NCI-H2196 (cell line): ENCODE measurements at regions not wholly inside any gene's neighbourhood (a gene's known extent, or its start where the extent isn't known, plus 50 kb on each side); places are given as distances from the start of the nearest gene placed in this dataset.

ENCODE experiments used
- DNase-seq: peaks from one replicate; lab custom pipeline; 2025; ENCODE audit not compliant: unreplicated experiment; lab: John Stamatoyannopoulos, UW

- DNase-seq = no peak
These were observed 1199.1 kb downstream of the ADGRL3 start for GRCh38 chr4:62399242-62399641.

GRCh38 chr4:62398318-62398717 lies 1198.2 kb downstream of the ADGRL3 start:
- DNase-seq = no peak

- no peak for DNase-seq
These were observed 1194.6 kb downstream of the ADGRL3 start for GRCh38 chr4:62394766-62395165.

- DNase-seq = no peak
These were observed 1187.7 kb downstream of the ADGRL3 start for GRCh38 chr4:62387808-62388207.

GRCh38 chr4:62377700-62378099 lies 1177.6 kb downstream of the ADGRL3 start:
- DNase-seq = no peak

- no peak for DNase-seq
These were observed 1177.1 kb downstream of the ADGRL3 start for GRCh38 chr4:62377245-62377644.

GRCh38 chr4:62366939-62367338 lies 1166.8 kb downstream of the ADGRL3 start:
- no peak for DNase-seq

GRCh38 chr4:62360156-62360545 lies 1160.0 kb downstream of the ADGRL3 start:
- no peak for DNase-seq

- no peak for DNase-seq
These were observed 1159.5 kb downstream of the ADGRL3 start for GRCh38 chr4:62359441-62360155.

- no peak for DNase-seq
These were observed 1144.8 kb downstream of the ADGRL3 start for GRCh38 chr4:62344915-62345314.

- no peak for DNase-seq
These were observed 1144.3 kb downstream of the ADGRL3 start for GRCh38 chr4:62344474-62344873.

- no peak for DNase-seq
These were observed 1142.2 kb downstream of the ADGRL3 start for GRCh38 chr4:62342346-62342745.

GRCh38 chr4:62328526-62328925 lies 1128.4 kb downstream of the ADGRL3 start:
- DNase-seq = no peak

- no peak for DNase-seq
These were observed 1127.6 kb downstream of the ADGRL3 start for GRCh38 chr4:62327612-62328297.

- DNase-seq = no peak
These were observed 1124.1 kb downstream of the ADGRL3 start for GRCh38 chr4:62324215-62324614.

GRCh38 chr4:62320612-62321011 lies 1120.5 kb downstream of the ADGRL3 start:
- no peak for DNase-seq

- no peak for DNase-seq
These were observed 1102.6 kb downstream of the ADGRL3 start for GRCh38 chr4:62302710-62303109.

- DNase-seq = no peak
These were observed 1101.4 kb downstream of the ADGRL3 start for GRCh38 chr4:62301500-62301899.

- no peak for DNase-seq
These were observed 1093.4 kb downstream of the ADGRL3 start for GRCh38 chr4:62293551-62293950.

- no peak for DNase-seq
These were observed 1092.8 kb downstream of the ADGRL3 start for GRCh38 chr4:62292911-62293310.

GRCh38 chr4:62288808-62289541 lies 1088.8 kb downstream of the ADGRL3 start:
- DNase-seq = no peak

GRCh38 chr4:62285026-62285425 lies 1084.9 kb downstream of the ADGRL3 start:
- DNase-seq = no peak
